ENCODE measurements at regions not wholly inside any gene's neighbourhood (a gene's known extent, or its start where the extent isn't known, plus 50 kb on each side); places are given as distances from the start of the nearest gene placed in this dataset.

GRCh38 chr16:52051414-52052172 lies 495.4 kb downstream of the TOX3 start:
- intact Hi-C loops (cut with micrococcal nuclease): no loop called here
- dilution Hi-C loops (cut with HindIII; ENCODE audit: low sequenced_read_pairs, unreplicated experiment): no loop called here
- Histone ChIP-seq H3K4me3 (ENCODE audit: insufficient read depth, low read depth, low read length) (no peak overlapping the region), H2BK5ac (ENCODE audit: low read depth, low read length, poor library complexity, severe bottlenecking) (no peak overlapping the region), H3K27me3 (ENCODE audit: control insufficient read depth, insufficient read depth, low read length) (no peaks in the 10 kb centered on the region), H2BK15ac (ENCODE audit: low read depth, low read length) (no peak overlapping the region), H3K79me1 (ENCODE audit: low read depth in 1 of 2, low read length in 2 of 2) (no peaks in the 10 kb centered on the region), H4K91ac (ENCODE audit: insufficient read depth, low read depth, low read length) (no peak overlapping the region), H3K23ac (ENCODE audit: low read depth, low read length) (no peak overlapping the region), H2AK9ac (replicated peaks; ENCODE audit: low read depth, low read length, poor library complexity) (no peak overlapping the region), H4K5ac (ENCODE audit: low read depth, low read length) (no peak overlapping the region), H3K27ac (ENCODE audit: insufficient read depth, low read length) (no peak overlapping the region), H3K9me3 (ENCODE audit: control insufficient read depth, insufficient read depth, low read length) (0 out of 2 replicates have a peak, but pooled peaks cover 2% of the 10 kb centered on the region), H3K36me3 (ENCODE audit: control insufficient read depth, insufficient read depth, low read length) (no peaks in the 10 kb centered on the region), H2BK120ac (ENCODE audit: low read depth, low read length) (no peak overlapping the region), H3K9me1 (ENCODE audit: insufficient read depth, low read length) (no peaks in the 10 kb centered on the region), H2AK5ac (ENCODE audit: low read depth, low read length) (no peak overlapping the region), H2AFZ (replicated peaks; ENCODE audit: low read length, poor library complexity) (no peak overlapping the region), H4K8ac (ENCODE audit: low read depth in 2 of 2, low read length in 2 of 2) (no peak overlapping the region), H3K56ac (ENCODE audit: extremely low read depth, insufficient read depth, low read length) (no peak overlapping the region), H3K4ac (ENCODE audit: low read depth, low read length) (no peak overlapping the region), H3K14ac (replicated peaks; ENCODE audit: low read depth, low read length) (no peak overlapping the region), H4K20me1 (ENCODE audit: insufficient read depth, low read length) (no peaks in the 10 kb centered on the region), H3K18ac (ENCODE audit: low read depth, low read length) (no peak overlapping the region), H3K4me1 (ENCODE audit: control insufficient read depth, insufficient read depth, low read length) (no peaks in the 10 kb centered on the region), H3K9ac (ENCODE audit: low read depth, low read length) (no peak overlapping the region), H2BK20ac (ENCODE audit: low read depth, low read length) (no peak overlapping the region), H3K4me2 (ENCODE audit: low read depth, low read length) (no peak overlapping the region)
- POLR2A ChIA-PET (ENCODE audit: unreplicated experiment): no interaction called here
- WGBS, 2 experiments (ENCODE audit: extremely low coverage in 2 of 2, insufficient read length in 1 of 2): no CpG with 5 or more reads among the region's 1 CpG
- no TSS peak for BruUV-seq (replicated peaks)
- in situ Hi-C loops (cut with MboI; ENCODE audit: low sequenced_read_pairs): no loop called here
- TF ChIP-seq CTCF (conservative IDR thresholded peaks at IDR 0.05; ENCODE audit: low read depth, low read length): no peak
- TF ChIP-seq RCOR1 (IDR thresholded peaks at IDR 0.05; ENCODE audit: insufficient replicate concordance, low read length): no peak
- TF ChIP-seq CHD1 (IDR thresholded peaks at IDR 0.05; ENCODE audit: low read depth, low read length): no peak
- no peak for TF ChIP-seq USF2 (IDR thresholded peaks at IDR 0.05; ENCODE audit: low read depth, low read length)
- TF ChIP-seq MAFK (IDR thresholded peaks at IDR 0.05; ENCODE audit: low read depth, low read length): peak; percentile 85
- TF ChIP-seq ELK1 (IDR thresholded peaks at IDR 0.05; ENCODE audit: borderline replicate concordance, low read depth, low read length): no peak
- no peak for TF ChIP-seq POLR2A (IDR thresholded peaks at IDR 0.05; ENCODE audit: low read depth, low read length)
- TF ChIP-seq RAD21 (IDR thresholded peaks at IDR 0.05; ENCODE audit: low read length): no peak
- DNase-seq: no peak
- no peak for ATAC-seq (ENCODE audit: low read depth)
- CTCF ChIA-PET: interaction anchor here (1.8 kb wide), 1 partner anchor 17 kb away, joined by 3 read pairs; no protein-coding TSS in a partner anchor

Measured in IMR-90 (cell line).